Activated B cell treated with CpG ODN at 0.5 μM for 24 hours (primary cell): ENCODE measurements at regions not wholly inside any gene's neighbourhood (a gene's known extent, or its start where the extent isn't known, plus 50 kb on each side); places are given as distances from the start of the nearest gene placed in this dataset.

Experiments used
- ATAC-seq: fragments of 200-7000 bp; cut with Tn5 transposase; one replicate; pipeline ENCODE4 v1.10.0; 2021; ENCODE audit warnings: low read depth, mild to moderate bottlenecking, moderate library complexity
- CTCF ChIA-PET: fragments of 350-600 bp; sonication (Branson Sonifier 250); formaldehyde crosslinking; loops from one replicate; lab custom pipeline; 2021; ENCODE audit warnings: antibody characterized with exemption; lab: Charles Lee
- POLR2A ChIA-PET: fragments of 350-600 bp; sonication (Branson Sonifier 250); formaldehyde crosslinking; loops from one replicate; lab custom pipeline; 2021; ENCODE audit warnings: antibody characterized with exemption; lab: Charles Lee
- DNase-seq: peaks from one replicate; pipeline ENCODE4 v3.0.0; 2022
- H3K27ac Mint-ChIP-seq: one replicate; pipeline ENCODE4 v1.8.0; 2020; ENCODE audit warnings: mixed read lengths
- H3K27me3 Mint-ChIP-seq: one replicate; pipeline ENCODE4 v1.8.0; 2021; ENCODE audit warnings: mixed read lengths
- H3K36me3 Mint-ChIP-seq: one replicate; pipeline ENCODE4 v1.8.0; 2021; ENCODE audit warnings: low read depth, mixed read lengths
- H3K4me1 Mint-ChIP-seq: one replicate; pipeline ENCODE4 v1.8.0; 2021; ENCODE audit warnings: mixed read lengths
- H3K4me3 Mint-ChIP-seq: one replicate; pipeline ENCODE4 v1.8.0; 2020; ENCODE audit warnings: mild to moderate bottlenecking, mixed read lengths
- H3K9me3 Mint-ChIP-seq: one replicate; pipeline ENCODE4 v1.8.0; 2020; ENCODE audit warnings: mixed read lengths
- CTCF ChIP-seq: fragments of 200-600 bp; IDR thresholded peaks from one replicate; pipeline ENCODE4 v1.8.0; 2022; ENCODE audit warnings: antibody characterized with exemption, mild to moderate bottlenecking
- intact Hi-C: fragments of 100-400 bp; cut with micrococcal nuclease; formaldehyde crosslinking; loops from one replicate; pipeline ENCODE4 v1.15.1; 2024

- CTCF ChIA-PET, result no interaction called here
Observed at GRCh38 chr9:118637681-118638080, 731.6 kb downstream of the BRINP1 start.

GRCh38 chr9:118640836-118641560 is 728.2 kb downstream of the BRINP1 start:
- H3K27me3 Mint-ChIP-seq, result no peaks in the 10 kb centered on the region
- H3K27ac Mint-ChIP-seq, result no peak overlapping the region

More at GRCh38 chr9:118637681-118638080, 731.6 kb downstream of the BRINP1 start:
- H3K36me3 Mint-ChIP-seq, result no peaks in the 10 kb centered on the region
- intact Hi-C loops, result no loop called here
- no peak overlapping the region for H3K4me3 Mint-ChIP-seq
- POLR2A ChIA-PET, result no interaction called here
- no peaks in the 10 kb centered on the region for H3K27me3 Mint-ChIP-seq
- H3K27ac Mint-ChIP-seq, result no peak overlapping the region
- no peaks in the 10 kb centered on the region for H3K4me1 Mint-ChIP-seq
- no peak for DNase-seq
- H3K9me3 Mint-ChIP-seq, result peaks cover 29% of the 10 kb centered on the region
- no peak for ATAC-seq
- no peak for TF ChIP-seq CTCF

GRCh38 chr9:118643118-118643517 is 726.1 kb downstream of the BRINP1 start:
- Mint-ChIP-seq H3K4me3 (no peak overlapping the region), H3K9me3 (peaks cover 18% of the 10 kb centered on the region), H3K27me3 (no peaks in the 10 kb centered on the region), H3K4me1 (no peaks in the 10 kb centered on the region), H3K36me3 (no peaks in the 10 kb centered on the region), H3K27ac (no peak overlapping the region)
- ChIA-PET POLR2A (no interaction called here), CTCF (no interaction called here)
- intact Hi-C loops, result no loop called here
- ATAC-seq, result no peak
- no peak for TF ChIP-seq CTCF
- no peak for DNase-seq

More at GRCh38 chr9:118640836-118641560, 728.2 kb downstream of the BRINP1 start:
- CTCF ChIA-PET, result no interaction called here
- Mint-ChIP-seq H3K4me1 (no peaks in the 10 kb centered on the region), H3K36me3 (no peaks in the 10 kb centered on the region), H3K9me3 (peaks cover 20% of the 10 kb centered on the region), H3K4me3 (no peak overlapping the region)
- no peak for ATAC-seq
- intact Hi-C loops, result no loop called here
- POLR2A ChIA-PET, result no interaction called here
- TF ChIP-seq CTCF, result no peak
- no peak for DNase-seq

- CTCF ChIA-PET, result no interaction called here
- Mint-ChIP-seq H3K27ac (no peak overlapping the region), H3K9me3 (peaks cover 10% of the 10 kb centered on the region), H3K27me3 (no peaks in the 10 kb centered on the region), H3K36me3 (no peaks in the 10 kb centered on the region), H3K4me3 (no peak overlapping the region), H3K4me1 (no peaks in the 10 kb centered on the region)
- DNase-seq (no peak), ATAC-seq (no peak)
- POLR2A ChIA-PET, result no interaction called here
- TF ChIP-seq CTCF, result no peak
- intact Hi-C loops, result no loop called here
Observed at GRCh38 chr9:118644066-118644465, 725.2 kb downstream of the BRINP1 start.

GRCh38 chr9:118647331-118647730 is 721.9 kb downstream of the BRINP1 start:
- Mint-ChIP-seq H3K4me1 (no peaks in the 10 kb centered on the region), H3K27me3 (no peaks in the 10 kb centered on the region), H3K4me3 (no peak overlapping the region), H3K9me3 (peaks cover 10% of the 10 kb centered on the region), H3K27ac (no peak overlapping the region), H3K36me3 (no peaks in the 10 kb centered on the region)
- ATAC-seq (no peak), DNase-seq (no peak)
- ChIA-PET CTCF (no interaction called here), POLR2A (no interaction called here)
- no peak for TF ChIP-seq CTCF
- intact Hi-C loops, result no loop called here
